ENCODE measurements at regions not wholly inside any gene's neighbourhood (a gene's known extent, or its start where the extent isn't known, plus 50 kb on each side); places are given as distances from the start of the nearest gene placed in this dataset.

DNA sequence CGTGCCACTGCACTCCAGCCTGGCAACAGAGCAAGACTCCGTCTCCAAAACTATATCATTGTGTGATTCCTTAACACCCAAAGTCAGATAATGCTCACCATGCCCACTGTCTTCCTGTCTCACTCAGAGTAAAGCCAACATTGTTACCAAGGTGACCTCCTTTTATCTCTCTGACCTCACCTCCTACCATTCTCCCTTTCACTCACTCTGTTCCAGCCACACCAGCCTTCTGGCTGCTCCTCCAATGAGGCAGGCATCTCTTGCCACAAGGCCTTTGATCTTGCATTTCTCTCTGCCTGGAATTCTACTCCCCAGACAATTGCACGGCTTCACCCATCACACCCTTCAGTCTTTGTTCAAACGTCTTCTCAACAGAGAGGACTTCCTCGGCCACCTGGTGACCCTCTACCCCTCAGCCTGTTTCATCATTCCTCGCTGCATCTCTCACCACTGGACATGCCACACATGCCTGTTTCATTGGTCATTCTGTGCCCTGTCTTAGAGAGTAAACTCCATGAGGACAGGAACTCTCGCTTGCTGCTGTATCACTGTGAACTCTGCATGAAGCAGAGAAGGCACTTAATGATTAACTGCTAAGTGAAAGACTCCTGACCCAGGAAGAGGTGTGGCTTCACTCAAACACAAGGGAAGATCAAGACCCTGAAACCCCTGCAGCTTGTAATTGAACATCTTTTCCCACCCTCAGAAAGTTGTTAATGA lies 67.1 kb upstream of the CAPZB start:
- TF ChIP-seq, protein P1, sequence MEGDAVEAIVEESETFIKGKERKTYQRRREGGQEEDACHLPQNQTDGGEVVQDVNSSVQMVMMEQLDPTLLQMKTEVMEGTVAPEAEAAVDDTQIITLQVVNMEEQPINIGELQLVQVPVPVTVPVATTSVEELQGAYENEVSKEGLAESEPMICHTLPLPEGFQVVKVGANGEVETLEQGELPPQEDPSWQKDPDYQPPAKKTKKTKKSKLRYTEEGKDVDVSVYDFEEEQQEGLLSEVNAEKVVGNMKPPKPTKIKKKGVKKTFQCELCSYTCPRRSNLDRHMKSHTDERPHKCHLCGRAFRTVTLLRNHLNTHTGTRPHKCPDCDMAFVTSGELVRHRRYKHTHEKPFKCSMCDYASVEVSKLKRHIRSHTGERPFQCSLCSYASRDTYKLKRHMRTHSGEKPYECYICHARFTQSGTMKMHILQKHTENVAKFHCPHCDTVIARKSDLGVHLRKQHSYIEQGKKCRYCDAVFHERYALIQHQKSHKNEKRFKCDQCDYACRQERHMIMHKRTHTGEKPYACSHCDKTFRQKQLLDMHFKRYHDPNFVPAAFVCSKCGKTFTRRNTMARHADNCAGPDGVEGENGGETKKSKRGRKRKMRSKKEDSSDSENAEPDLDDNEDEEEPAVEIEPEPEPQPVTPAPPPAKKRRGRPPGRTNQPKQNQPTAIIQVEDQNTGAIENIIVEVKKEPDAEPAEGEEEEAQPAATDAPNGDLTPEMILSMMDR (conservative IDR thresholded peaks at IDR 0.05; ENCODE audit: low read length), result no peak
- TF ChIP-seq EZH2phosphoT487 (IDR thresholded peaks at IDR 0.05; ENCODE audit: borderline replicate concordance, low read depth, low read length), result no peak

Data from OCI-LY7 (cell line).